B cell (primary cell): ENCODE measurements at regions not wholly inside any gene's neighbourhood (a gene's known extent, or its start where the extent isn't known, plus 50 kb on each side); places are given as distances from the start of the nearest gene placed in this dataset.

ENCODE experiments used
- ATAC-seq: fragments of 200-7000 bp; cut with Tn5 transposase; one replicate; pipeline ENCODE4 v1.10.0; 2021; ENCODE audit warnings: low read depth, mild to moderate bottlenecking, moderate number of reproducible peaks, moderate library complexity
- CTCF ChIA-PET: fragments of 350-600 bp; sonication (Branson Sonifier 250); formaldehyde crosslinking; loops from one replicate; lab custom pipeline; 2021; ENCODE audit warnings: antibody characterized with exemption, inconsistent platforms; lab: Charles Lee
- POLR2A ChIA-PET: fragments of 350-600 bp; sonication (Branson Sonifier 250); formaldehyde crosslinking; loops from one replicate; lab custom pipeline; 2021; ENCODE audit warnings: antibody characterized with exemption; lab: Charles Lee
- DNase-seq: peaks from one replicate; pipeline ENCODE4 v3.0.0; 2013
- H2AFZ ChIP-seq: 2 replicates; pipeline ENCODE4 v1.6.1; 2012; ENCODE audit warnings: mild to moderate bottlenecking, low read depth, low read length; ENCODE audit not compliant: insufficient read depth, poor library complexity, severe bottlenecking
- H3K27ac ChIP-seq, 2 donors: 1 replicate in 1 of 2; 2 replicates in 1 of 2; pipeline ENCODE4 v1.5.1; 2012 to 2013; ENCODE audit warnings: low read length in 2 of 2, mild to moderate bottlenecking in 2 of 2, moderate library complexity in 1 of 2
- H3K27me3 ChIP-seq, 4 experiments: fragments of 200-600 bp in 1 of 4; sonication (generic) in 1 of 4; replicated peaks in 1 of 4; 1 replicate in 2 of 4; 2 replicates in 2 of 4; pipeline versions ENCODE4 v1.6.1 to v1.7.0; 2013 to 2016; ENCODE audit warnings: low read length in 3 of 4, mild to moderate bottlenecking in 2 of 4, mixed read lengths in 1 of 4, moderate library complexity in 1 of 4; ENCODE audit not compliant: insufficient read depth in 4 of 4, control insufficient read depth in 3 of 4; ENCODE audit errors: control extremely low read depth in 1 of 4
- H3K36me3 ChIP-seq, 2 experiments: replicated peaks in 1 of 2; 1 replicate in 1 of 2; 2 replicates in 1 of 2; pipeline versions ENCODE4 v1.6.1 to v1.7.1; 2013; ENCODE audit warnings: low read length in 1 of 2; ENCODE audit not compliant: insufficient read depth in 2 of 2, control insufficient read depth in 1 of 2; ENCODE audit errors: control extremely low read depth in 1 of 2, extremely low read depth in 1 of 2
- H3K4me1 ChIP-seq, 2 donors: fragments of 200-600 bp in 1 of 2; sonication (generic) in 1 of 2; 1 replicate in 1 of 2; 2 replicates in 1 of 2; pipeline versions ENCODE4 v1.5.1 to v1.6.1; 2013 to 2017; ENCODE audit warnings: low read length in 2 of 2; ENCODE audit not compliant: control insufficient read depth in 2 of 2, insufficient read depth in 2 of 2
- H3K4me2 ChIP-seq: replicated peaks from 2 replicates; pipeline ENCODE3; 2012; ENCODE audit warnings: mild to moderate bottlenecking, low read depth, low read length; ENCODE audit not compliant: poor library complexity, severe bottlenecking
- H3K4me3 ChIP-seq, 5 experiments: fragments of 200-600 bp in 1 of 5; sonication (generic) in 1 of 5; 1 replicate in 3 of 5; 2 replicates in 2 of 5; pipeline versions ENCODE4 v1.5.1 to v1.7.0; 2011 to 2016; ENCODE audit warnings: low read length in 4 of 5, mild to moderate bottlenecking in 4 of 5, low read depth in 2 of 5, control low read depth in 1 of 5, moderate library complexity in 1 of 5; ENCODE audit not compliant: insufficient read depth in 1 of 5; ENCODE audit errors: control extremely low read depth in 1 of 5, extremely low read depth in 1 of 5
- H3K79me2 ChIP-seq: fragments of 200-600 bp; sonication (generic); one replicate; pipeline ENCODE4 v1.6.0; 2016; ENCODE audit warnings: low read length; ENCODE audit not compliant: control insufficient read depth, insufficient read depth
- H3K9ac ChIP-seq: fragments of 200-600 bp; sonication (generic); 2 replicates; pipeline ENCODE4 v1.6.1; 2017; ENCODE audit warnings: mild to moderate bottlenecking, low read length, moderate library complexity
- H3K9me3 ChIP-seq, 3 donors: one replicate each; pipeline versions ENCODE4 v1.6.1 to v1.7.1; 2013; ENCODE audit warnings: low read length in 2 of 3; ENCODE audit not compliant: control insufficient read depth in 2 of 3, insufficient read depth in 1 of 3; ENCODE audit errors: control extremely low read depth in 1 of 3
- H4K20me1 ChIP-seq: 2 replicates; pipeline ENCODE4 v1.6.0; 2012; ENCODE audit warnings: mild to moderate bottlenecking, low read length; ENCODE audit not compliant: insufficient read depth, control insufficient read depth, poor library complexity, severe bottlenecking
- H3K27ac Mint-ChIP-seq: one replicate; pipeline ENCODE4 v1.8.0; 2021; ENCODE audit warnings: mixed read lengths
- H3K27me3 Mint-ChIP-seq: one replicate; pipeline ENCODE4 v1.8.0; 2021; ENCODE audit warnings: mixed read lengths
- H3K4me1 Mint-ChIP-seq: one replicate; pipeline ENCODE4 v1.8.0; 2021; ENCODE audit warnings: mixed read lengths
- H3K4me3 Mint-ChIP-seq: one replicate; pipeline ENCODE4 v1.8.0; 2021; ENCODE audit warnings: mixed read lengths
- H3K9me3 Mint-ChIP-seq: one replicate; pipeline ENCODE4 v1.8.0; 2022; ENCODE audit warnings: mixed read lengths; ENCODE audit not compliant: insufficient read depth
- EZH2 ChIP-seq: IDR thresholded peaks from 2 replicates; pipeline ENCODE4 v1.6.1; 2012; ENCODE audit warnings: borderline replicate concordance, low read depth, mild to moderate bottlenecking, moderate library complexity, low read length; ENCODE audit not compliant: insufficient read depth, poor library complexity, severe bottlenecking
- WGBS: methylation state at CpG from one replicate; pipeline ENCODE4 v1.1.5; 2013; ENCODE audit warnings: missing lambda C conversion rate; ENCODE audit not compliant: insufficient coverage; 5-methylcytosine and 5-hydroxymethylcytosine counted together
- intact Hi-C: fragments of 100-400 bp; cut with micrococcal nuclease; formaldehyde crosslinking; loops from one replicate; pipeline ENCODE4 v1.10.0; 2022
- TF ChIP-seq, protein P1 (sequence below): fragments of 200-600 bp; IDR thresholded peaks from one replicate; pipeline ENCODE4 v1.8.0; 2022; ENCODE audit warnings: antibody characterized with exemption, mild to moderate bottlenecking

DNA sequence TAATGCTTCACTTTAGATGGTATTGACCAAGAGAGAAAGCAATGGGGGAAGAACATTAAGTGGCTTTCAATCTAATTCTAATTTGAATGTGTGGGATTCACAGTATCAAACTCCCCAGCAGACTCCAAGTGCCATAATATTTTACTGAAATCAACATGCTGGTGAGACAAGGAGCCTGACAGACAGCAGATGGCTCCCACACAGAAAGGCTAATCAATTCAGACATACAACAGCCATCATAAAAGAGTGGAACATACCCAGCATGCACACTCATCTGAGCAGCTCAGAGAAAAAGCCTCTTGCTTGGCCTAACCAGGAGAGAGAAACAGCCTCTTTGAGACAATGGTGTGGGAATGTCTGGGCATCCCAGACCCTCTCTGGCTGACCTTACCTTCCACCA is 186.5 kb upstream of the SKOR2 start:
- no peak overlapping the region for H3K4me2 ChIP-seq
- no peak overlapping the region for H3K9ac ChIP-seq
- no peaks in the 10 kb centered on the region for H3K79me2 ChIP-seq
- H3K4me1 ChIP-seq: no peaks in the 10 kb centered on the region
- Mint-ChIP-seq H3K4me3 (no peak overlapping the region), H3K27ac (no peak overlapping the region), H3K9me3 (no peaks in the 10 kb centered on the region), H3K4me1 (no peaks in the 10 kb centered on the region), H3K27me3 (peaks cover 46% of the 10 kb centered on the region)
- H3K4me3 ChIP-seq: no peak overlapping the region
- no peaks in the 10 kb centered on the region for H3K9me3 ChIP-seq
- ATAC-seq: no peak
- H2AFZ ChIP-seq: no peak overlapping the region
- TF ChIP-seq, protein P1, sequence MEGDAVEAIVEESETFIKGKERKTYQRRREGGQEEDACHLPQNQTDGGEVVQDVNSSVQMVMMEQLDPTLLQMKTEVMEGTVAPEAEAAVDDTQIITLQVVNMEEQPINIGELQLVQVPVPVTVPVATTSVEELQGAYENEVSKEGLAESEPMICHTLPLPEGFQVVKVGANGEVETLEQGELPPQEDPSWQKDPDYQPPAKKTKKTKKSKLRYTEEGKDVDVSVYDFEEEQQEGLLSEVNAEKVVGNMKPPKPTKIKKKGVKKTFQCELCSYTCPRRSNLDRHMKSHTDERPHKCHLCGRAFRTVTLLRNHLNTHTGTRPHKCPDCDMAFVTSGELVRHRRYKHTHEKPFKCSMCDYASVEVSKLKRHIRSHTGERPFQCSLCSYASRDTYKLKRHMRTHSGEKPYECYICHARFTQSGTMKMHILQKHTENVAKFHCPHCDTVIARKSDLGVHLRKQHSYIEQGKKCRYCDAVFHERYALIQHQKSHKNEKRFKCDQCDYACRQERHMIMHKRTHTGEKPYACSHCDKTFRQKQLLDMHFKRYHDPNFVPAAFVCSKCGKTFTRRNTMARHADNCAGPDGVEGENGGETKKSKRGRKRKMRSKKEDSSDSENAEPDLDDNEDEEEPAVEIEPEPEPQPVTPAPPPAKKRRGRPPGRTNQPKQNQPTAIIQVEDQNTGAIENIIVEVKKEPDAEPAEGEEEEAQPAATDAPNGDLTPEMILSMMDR: no peak
- TF ChIP-seq EZH2: no peak
- no peaks in the 10 kb centered on the region for H3K36me3 ChIP-seq
- no peak for DNase-seq
- H3K27ac ChIP-seq: no peak overlapping the region
- H4K20me1 ChIP-seq: no peaks in the 10 kb centered on the region
- POLR2A ChIA-PET: no interaction called here
- CTCF ChIA-PET: no interaction called here
- intact Hi-C loops: no loop called here
- H3K27me3 ChIP-seq: peaks cover 0 to 10% (median 1%) of the 10 kb centered on the region in 4 experiments

- Mint-ChIP-seq H3K4me3 (no peak overlapping the region), H3K4me1 (no peaks in the 10 kb centered on the region), H3K9me3 (no peaks in the 10 kb centered on the region), H3K27ac (no peak overlapping the region), H3K27me3 (peaks cover 43% of the 10 kb centered on the region)
- H3K4me3 ChIP-seq: no peak overlapping the region
- ChIA-PET CTCF (no interaction called here), POLR2A (no interaction called here)
- no peak overlapping the region for H3K9ac ChIP-seq
- ATAC-seq: no peak
- H2AFZ ChIP-seq: no peak overlapping the region
- H3K36me3 ChIP-seq: no peaks in the 10 kb centered on the region
- no peaks in the 10 kb centered on the region for H3K79me2 ChIP-seq
- intact Hi-C loops: no loop called here
- DNase-seq: no peak
- H3K27me3 ChIP-seq: peaks cover 0 to 10% (median 1%) of the 10 kb centered on the region in 4 experiments
- H3K4me1 ChIP-seq: no peaks in the 10 kb centered on the region
- no peak overlapping the region for H3K4me2 ChIP-seq
- no CpG with 5 or more reads among the region's 1 CpG for WGBS
- H3K27ac ChIP-seq: no peak overlapping the region
- TF ChIP-seq, protein P1: no peak
- no peak for TF ChIP-seq EZH2
- no peaks in the 10 kb centered on the region for H4K20me1 ChIP-seq
- H3K9me3 ChIP-seq: no peaks in the 10 kb centered on the region
Measured at GRCh38 chr18:47436871-47437270, 185.4 kb upstream of the SKOR2 start.
